ENCODE measurements at regions not wholly inside any gene's neighbourhood (a gene's known extent, or its start where the extent isn't known, plus 50 kb on each side); places are given as distances from the start of the nearest gene placed in this dataset.
"Not testable (repeated sequence)": the region's sequence is repeated elsewhere in the genome, so short reads cannot be mapped to it uniquely, and the experiment has no call there.

DNA sequence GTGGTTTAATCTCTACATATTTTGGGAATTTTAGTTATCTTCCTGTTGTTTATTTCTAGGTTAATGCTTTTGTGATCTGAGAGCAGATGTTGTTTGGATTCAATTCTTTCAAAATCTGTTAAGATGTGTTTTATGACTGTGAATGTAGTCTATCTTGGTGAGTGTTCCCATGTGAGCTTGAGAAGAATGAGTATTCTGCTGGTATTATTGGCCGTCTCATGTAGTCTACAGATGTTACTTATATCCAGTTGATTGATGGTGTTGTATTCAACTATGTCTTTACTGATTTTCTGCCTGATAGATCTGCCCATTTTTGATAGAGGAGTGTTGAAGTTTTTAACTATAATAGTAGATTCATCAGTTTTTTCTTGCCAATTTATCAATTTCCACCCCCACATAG lies 141.4 kb upstream of the FOXP2 start:
- no peak overlapping the region for H3K9ac ChIP-seq (ENCODE audit: control insufficient read depth, extremely low read depth, insufficient read depth, low read length)
- no peak overlapping the region for H3K27ac ChIP-seq (ENCODE audit: control insufficient read depth, insufficient read depth, low read length)
- dilution Hi-C loops (cut with MboI; ENCODE audit: extremely low pct_ligation_motif_present, low sequenced_read_pairs): no loop called here
- H4K20me1 ChIP-seq (ENCODE audit: control insufficient read depth, extremely low read depth, insufficient read depth, low read length): no peaks in the 10 kb centered on the region
- no peaks in the 10 kb centered on the region for H3K4me1 ChIP-seq (ENCODE audit: control insufficient read depth, extremely low read depth, insufficient read depth, low read length)
- H3K36me3 ChIP-seq (ENCODE audit: control insufficient read depth in 2 of 2, extremely low read depth in 1 of 2, insufficient read depth in 2 of 2, low read length in 2 of 2): no peaks in the 10 kb centered on the region
- TF ChIP-seq, protein P1, sequence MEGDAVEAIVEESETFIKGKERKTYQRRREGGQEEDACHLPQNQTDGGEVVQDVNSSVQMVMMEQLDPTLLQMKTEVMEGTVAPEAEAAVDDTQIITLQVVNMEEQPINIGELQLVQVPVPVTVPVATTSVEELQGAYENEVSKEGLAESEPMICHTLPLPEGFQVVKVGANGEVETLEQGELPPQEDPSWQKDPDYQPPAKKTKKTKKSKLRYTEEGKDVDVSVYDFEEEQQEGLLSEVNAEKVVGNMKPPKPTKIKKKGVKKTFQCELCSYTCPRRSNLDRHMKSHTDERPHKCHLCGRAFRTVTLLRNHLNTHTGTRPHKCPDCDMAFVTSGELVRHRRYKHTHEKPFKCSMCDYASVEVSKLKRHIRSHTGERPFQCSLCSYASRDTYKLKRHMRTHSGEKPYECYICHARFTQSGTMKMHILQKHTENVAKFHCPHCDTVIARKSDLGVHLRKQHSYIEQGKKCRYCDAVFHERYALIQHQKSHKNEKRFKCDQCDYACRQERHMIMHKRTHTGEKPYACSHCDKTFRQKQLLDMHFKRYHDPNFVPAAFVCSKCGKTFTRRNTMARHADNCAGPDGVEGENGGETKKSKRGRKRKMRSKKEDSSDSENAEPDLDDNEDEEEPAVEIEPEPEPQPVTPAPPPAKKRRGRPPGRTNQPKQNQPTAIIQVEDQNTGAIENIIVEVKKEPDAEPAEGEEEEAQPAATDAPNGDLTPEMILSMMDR (optimal IDR thresholded peaks at IDR 0.05 in 1 of 3, IDR thresholded peaks at IDR 0.05 in 1 of 3, conservative IDR thresholded peaks at IDR 0.05 in 1 of 3; ENCODE audit: extremely low read depth in 1 of 3, insufficient read depth in 2 of 3, low read length in 3 of 3): no peak
- TF ChIP-seq EZH2 (IDR thresholded peaks at IDR 0.05; ENCODE audit: low read length): no peak
- no peak overlapping the region for H2AFZ ChIP-seq (ENCODE audit: control insufficient read depth, low read length)
- no peak overlapping the region for H3K4me2 ChIP-seq (ENCODE audit: control insufficient read depth, extremely low read depth, insufficient read depth, low read depth, low read length)
- H3K4me3 ChIP-seq (ENCODE audit: control insufficient read depth in 2 of 3, extremely low read depth in 1 of 3, insufficient read depth in 2 of 3, low read depth in 1 of 3, low read length in 3 of 3): no peak overlapping the region
- no peaks in the 10 kb centered on the region for H3K79me2 ChIP-seq (ENCODE audit: control insufficient read depth, insufficient read depth, low read length)
- no peaks in the 10 kb centered on the region for H3K9me1 ChIP-seq (ENCODE audit: control insufficient read depth, extremely low read depth, insufficient read depth, low read length)
- no peaks in the 10 kb centered on the region for H3K9me3 ChIP-seq (ENCODE audit: control insufficient read depth, low read depth, low read length)
- no peak for FAIRE-seq
- H3K27me3 ChIP-seq (ENCODE audit: control insufficient read depth, extremely low read depth, insufficient read depth, low read length): no peaks in the 10 kb centered on the region
- DNase-seq (ENCODE audit: low read depth, low spot score): no peak

DNA sequence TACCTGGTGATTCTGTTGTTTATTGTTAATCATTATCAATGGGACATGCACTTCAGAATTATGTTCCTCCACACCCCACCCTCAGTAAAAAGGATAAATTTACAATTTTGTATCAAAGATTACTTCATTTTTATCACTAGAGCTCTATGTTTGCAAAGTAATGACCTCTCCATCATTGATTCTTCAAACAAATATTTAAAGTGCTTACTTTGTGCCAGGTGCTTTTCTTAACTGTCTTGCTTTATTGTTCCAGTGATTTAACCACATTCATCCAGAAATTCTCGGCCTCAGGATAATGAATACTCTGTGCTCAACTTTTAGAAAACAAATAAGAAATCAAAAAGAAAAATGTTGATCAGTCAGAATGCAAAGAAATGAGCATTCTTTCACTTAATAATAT lies 144.9 kb upstream of the FOXP2 start:
- dilution Hi-C loops (cut with MboI; ENCODE audit: extremely low pct_ligation_motif_present, low sequenced_read_pairs): no loop called here
- no peaks in the 10 kb centered on the region for H3K4me1 ChIP-seq (ENCODE audit: control insufficient read depth, extremely low read depth, insufficient read depth, low read length)
- H3K27ac ChIP-seq (ENCODE audit: control insufficient read depth, insufficient read depth, low read length): no peak overlapping the region
- no peak for FAIRE-seq
- no peak overlapping the region for H3K4me3 ChIP-seq (ENCODE audit: control insufficient read depth in 2 of 3, extremely low read depth in 1 of 3, insufficient read depth in 2 of 3, low read depth in 1 of 3, low read length in 3 of 3)
- H2AFZ ChIP-seq (ENCODE audit: control insufficient read depth, low read length): no peak overlapping the region
- no peaks in the 10 kb centered on the region for H3K36me3 ChIP-seq (ENCODE audit: control insufficient read depth in 2 of 2, extremely low read depth in 1 of 2, insufficient read depth in 2 of 2, low read length in 2 of 2)
- no peaks in the 10 kb centered on the region for H3K27me3 ChIP-seq (ENCODE audit: control insufficient read depth, extremely low read depth, insufficient read depth, low read length)
- no peak overlapping the region for H3K9ac ChIP-seq (ENCODE audit: control insufficient read depth, extremely low read depth, insufficient read depth, low read length)
- no peaks in the 10 kb centered on the region for H4K20me1 ChIP-seq (ENCODE audit: control insufficient read depth, extremely low read depth, insufficient read depth, low read length)
- no peaks in the 10 kb centered on the region for H3K9me1 ChIP-seq (ENCODE audit: control insufficient read depth, extremely low read depth, insufficient read depth, low read length)
- no peaks in the 10 kb centered on the region for H3K9me3 ChIP-seq (ENCODE audit: control insufficient read depth, low read depth, low read length)
- no peak for DNase-seq (ENCODE audit: low read depth, low spot score)
- no peaks in the 10 kb centered on the region for H3K79me2 ChIP-seq (ENCODE audit: control insufficient read depth, insufficient read depth, low read length)
- TF ChIP-seq EZH2 (IDR thresholded peaks at IDR 0.05; ENCODE audit: low read length): no peak
- TF ChIP-seq, protein P1 (optimal IDR thresholded peaks at IDR 0.05 in 1 of 3, IDR thresholded peaks at IDR 0.05 in 1 of 3, conservative IDR thresholded peaks at IDR 0.05 in 1 of 3; ENCODE audit: extremely low read depth in 1 of 3, insufficient read depth in 2 of 3, low read length in 3 of 3): no peak
- H3K4me2 ChIP-seq (ENCODE audit: control insufficient read depth, extremely low read depth, insufficient read depth, low read depth, low read length): no peak overlapping the region

DNA sequence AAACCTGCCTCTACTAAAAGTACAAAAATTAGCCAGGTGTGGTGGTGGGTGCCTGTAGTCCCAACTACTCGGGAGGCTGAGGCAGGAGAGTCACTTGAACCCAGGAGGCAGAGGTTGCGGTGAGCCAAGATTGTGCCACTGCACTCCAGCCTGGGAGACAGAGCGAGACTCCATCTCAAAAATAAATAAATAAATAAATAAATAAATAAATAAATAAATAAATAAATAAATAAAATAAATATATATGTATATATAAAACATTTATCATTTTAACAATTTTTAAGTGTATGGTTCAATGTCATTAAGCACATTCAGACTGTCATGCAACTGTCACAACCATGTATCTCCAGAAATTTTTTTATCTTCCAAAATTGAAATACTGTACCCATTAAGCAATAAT lies 147.1 kb upstream of the FOXP2 start:
- H3K27me3 ChIP-seq (ENCODE audit: control insufficient read depth, extremely low read depth, insufficient read depth, low read length); FAIRE-seq; DNase-seq (ENCODE audit: low read depth, low spot score); H3K27ac ChIP-seq (ENCODE audit: control insufficient read depth, insufficient read depth, low read length); H3K4me1 ChIP-seq (ENCODE audit: control insufficient read depth, extremely low read depth, insufficient read depth, low read length); H3K9me3 ChIP-seq (ENCODE audit: control insufficient read depth, low read depth, low read length); H3K36me3 ChIP-seq (ENCODE audit: control insufficient read depth in 2 of 2, extremely low read depth in 1 of 2, insufficient read depth in 2 of 2, low read length in 2 of 2); H3K4me3 ChIP-seq (ENCODE audit: control insufficient read depth in 2 of 3, extremely low read depth in 1 of 3, insufficient read depth in 2 of 3, low read depth in 1 of 3, low read length in 3 of 3); H3K4me2 ChIP-seq (ENCODE audit: control insufficient read depth, extremely low read depth, insufficient read depth, low read depth, low read length); dilution Hi-C loops (cut with MboI; ENCODE audit: extremely low pct_ligation_motif_present, low sequenced_read_pairs); H3K9ac ChIP-seq (ENCODE audit: control insufficient read depth, extremely low read depth, insufficient read depth, low read length); H2AFZ ChIP-seq (ENCODE audit: control insufficient read depth, low read length); H3K9me1 ChIP-seq (ENCODE audit: control insufficient read depth, extremely low read depth, insufficient read depth, low read length); H3K79me2 ChIP-seq (ENCODE audit: control insufficient read depth, insufficient read depth, low read length); H4K20me1 ChIP-seq (ENCODE audit: control insufficient read depth, extremely low read depth, insufficient read depth, low read length): not testable (repeated sequence)

All from keratinocyte (primary cell).